ENCODE measurements at regions not wholly inside any gene's neighbourhood (a gene's known extent, or its start where the extent isn't known, plus 50 kb on each side); places are given as distances from the start of the nearest gene placed in this dataset.

DNA sequence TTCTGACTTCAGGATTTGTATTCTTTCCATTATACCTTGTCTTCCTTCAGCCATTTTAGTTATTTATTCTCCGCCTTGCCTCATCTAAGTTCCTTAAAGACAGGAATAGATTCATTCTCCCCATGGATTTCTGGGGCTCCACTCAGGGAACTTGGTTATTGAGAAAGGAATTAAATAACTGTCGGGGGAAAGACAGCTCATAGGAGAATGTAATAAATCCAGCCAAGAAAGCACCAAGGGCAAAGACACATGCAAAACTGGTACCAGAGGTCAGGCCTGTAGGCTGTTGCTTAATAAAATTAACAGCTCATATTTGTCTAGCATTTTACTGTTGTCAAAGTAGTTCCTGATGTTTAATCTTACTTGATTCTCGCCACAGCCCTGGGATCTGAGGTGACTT lies 357.2 kb downstream of the TMEM38B start:
- no peak for DNase-seq (ENCODE audit: low read depth in 2 of 2)

DNA sequence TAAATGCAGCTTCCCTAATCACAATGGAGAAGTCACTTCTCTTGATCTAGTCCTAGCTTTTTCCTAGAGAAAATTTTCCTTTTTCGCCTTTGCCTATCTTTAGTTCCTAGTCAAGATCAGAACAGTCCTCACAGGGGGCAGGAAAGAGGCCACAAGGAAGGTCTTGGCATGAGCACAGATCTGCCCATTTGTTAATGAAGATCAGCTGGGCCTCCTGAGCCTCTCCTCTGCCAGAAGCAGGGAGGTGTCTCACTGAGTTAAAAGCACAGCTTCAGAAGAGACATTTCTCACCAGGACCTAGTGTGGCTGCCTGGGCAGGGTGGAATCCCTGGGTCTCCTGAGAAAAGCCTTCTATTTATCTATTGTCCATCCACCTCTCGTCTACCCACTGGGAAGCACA lies 357.8 kb downstream of the TMEM38B start:
- DNase-seq (ENCODE audit: low read depth in 2 of 2), result no peak

DNA sequence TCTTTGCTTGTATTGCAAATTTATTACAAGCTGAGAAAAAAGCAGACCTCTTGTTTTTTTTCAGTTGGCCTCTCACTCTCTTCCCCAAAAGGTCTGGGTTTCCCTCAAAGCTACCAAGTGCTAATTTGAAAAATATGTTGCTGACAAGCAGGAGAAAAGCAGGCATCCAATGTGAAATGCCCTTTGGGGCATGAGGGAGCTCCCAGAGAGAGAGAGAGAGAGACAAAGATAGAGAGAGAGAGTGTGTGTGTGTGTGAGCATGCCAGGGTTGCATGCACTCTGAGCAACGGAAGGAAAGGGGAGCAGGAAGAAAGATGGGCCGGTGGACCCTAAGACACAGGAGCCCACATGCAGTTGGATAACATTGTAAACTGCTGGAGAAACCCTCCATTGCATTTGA lies 358.4 kb downstream of the TMEM38B start:
- no peak for DNase-seq (ENCODE audit: low read depth in 2 of 2)

DNA sequence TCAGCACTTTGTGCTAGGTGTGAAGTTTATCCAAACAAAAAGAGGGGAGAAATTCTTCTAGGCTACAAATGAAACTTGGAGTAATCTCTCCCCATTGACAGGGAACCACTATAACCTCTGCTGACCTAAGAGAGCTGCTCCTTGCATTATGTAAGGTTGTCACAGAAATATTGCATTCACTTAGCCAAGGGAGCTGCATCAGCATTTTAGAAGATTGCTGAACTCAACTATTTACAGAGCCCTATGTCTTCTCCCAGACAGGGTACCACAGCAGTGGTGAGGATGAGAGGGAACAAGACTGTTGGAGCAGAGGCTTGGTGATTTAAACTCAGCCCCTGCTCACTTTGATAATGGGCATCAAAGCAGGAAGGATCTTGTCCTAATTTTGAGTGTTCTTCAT lies 362.0 kb downstream of the TMEM38B start:
- no peak for DNase-seq (ENCODE audit: low read depth in 2 of 2)

DNA sequence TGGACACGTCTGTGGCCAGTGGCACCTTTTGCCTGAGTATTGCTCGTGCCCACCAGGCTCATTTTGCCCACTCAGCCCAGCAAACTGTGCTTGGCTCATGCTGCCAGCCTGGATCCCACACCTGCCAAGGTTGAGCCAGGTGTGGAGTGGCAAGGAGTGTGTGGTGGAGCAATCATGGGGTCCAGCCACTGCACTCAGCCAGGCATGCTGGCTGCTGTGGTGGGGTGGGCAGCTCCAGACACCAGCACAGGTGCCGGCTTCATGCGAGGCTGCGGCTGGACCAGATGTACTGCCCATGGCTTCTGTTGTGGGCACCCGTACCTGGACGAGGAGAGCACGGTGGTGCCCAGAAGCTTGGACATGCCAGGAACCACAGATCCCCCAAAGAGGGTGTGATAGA lies 364.1 kb downstream of the TMEM38B start:
- DNase-seq (ENCODE audit: low read depth in 2 of 2), result no peak

DNA sequence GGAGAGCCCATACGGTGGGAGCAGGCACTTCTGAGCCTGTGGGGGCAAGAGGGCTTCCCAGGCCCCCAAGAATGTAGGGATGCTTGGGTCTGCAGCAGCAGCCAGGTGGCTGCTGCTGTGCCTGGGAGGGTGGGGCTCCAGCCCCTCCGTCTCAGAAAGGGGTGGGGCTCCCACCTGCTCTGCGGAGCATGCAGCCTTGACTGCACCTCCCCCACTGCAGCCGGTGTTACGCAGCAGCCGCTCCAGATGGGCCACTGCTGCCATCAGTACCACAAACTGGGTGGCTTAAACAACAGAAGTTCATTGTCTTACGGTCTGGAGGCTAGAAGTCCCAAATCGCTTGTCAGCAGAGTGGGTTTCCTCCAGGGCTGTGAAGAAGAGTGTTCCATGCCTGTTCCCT lies 365.5 kb downstream of the TMEM38B start:
- no peak for DNase-seq (ENCODE audit: low read depth in 2 of 2)

DNA sequence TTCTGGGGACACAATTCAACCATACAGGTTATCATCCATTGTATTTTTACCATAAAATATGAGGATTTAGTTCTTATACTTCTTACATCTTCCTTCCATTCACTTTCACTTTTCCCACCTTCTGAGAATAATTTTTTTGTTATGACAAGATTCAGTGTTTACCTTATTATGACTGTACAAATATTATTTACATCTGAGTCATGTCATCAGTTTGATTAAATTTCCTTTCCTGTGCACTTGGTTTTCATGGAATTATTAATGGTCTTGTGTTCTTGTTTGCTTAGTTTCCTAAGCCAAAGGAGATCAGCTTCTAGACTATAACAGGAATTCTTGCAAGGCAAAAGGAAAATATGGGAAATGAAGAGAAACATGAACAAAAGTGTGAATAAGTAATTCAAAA lies 366.5 kb downstream of the TMEM38B start:
- no peak for DNase-seq (ENCODE audit: low read depth in 2 of 2)

DNA sequence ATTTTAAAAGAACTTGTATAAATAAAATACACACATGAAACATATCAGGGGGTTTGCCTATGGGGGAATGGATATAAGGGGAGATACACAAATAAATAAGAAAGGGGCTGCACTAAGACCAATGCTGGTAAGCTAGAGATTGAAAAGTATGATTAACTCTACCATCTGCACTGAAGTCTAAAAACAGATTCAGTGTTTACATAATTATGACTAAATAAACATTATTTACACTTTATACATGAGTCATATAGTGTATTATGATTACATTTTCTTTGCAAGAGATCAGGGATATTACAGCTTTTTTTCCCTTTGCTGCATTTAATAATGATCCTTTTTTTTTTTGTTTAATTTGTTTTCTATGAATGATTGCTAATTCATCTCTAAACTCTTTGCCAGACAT lies 367.9 kb downstream of the TMEM38B start:
- DNase-seq (ENCODE audit: low read depth in 2 of 2), result no peak

DNA sequence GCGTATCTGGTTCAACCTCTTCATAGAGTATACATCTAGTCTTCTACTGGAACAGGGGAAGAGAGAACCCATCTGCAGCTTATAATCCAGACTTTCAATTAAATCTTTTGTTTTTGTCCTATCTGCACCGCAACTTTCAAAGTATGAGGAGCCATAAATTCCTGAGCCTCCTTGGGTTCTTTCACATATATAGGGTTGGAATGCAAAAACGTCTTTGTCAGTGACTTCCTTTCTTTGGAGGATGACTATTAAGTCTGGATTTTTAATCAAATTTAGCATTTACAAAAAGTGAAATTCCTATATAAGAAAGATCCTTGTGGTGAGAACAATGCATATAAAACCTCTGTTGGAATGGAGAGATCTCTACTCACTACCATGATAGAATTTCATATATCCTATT lies 370.8 kb downstream of the TMEM38B start:
- no peak for DNase-seq (ENCODE audit: low read depth in 2 of 2)

DNA sequence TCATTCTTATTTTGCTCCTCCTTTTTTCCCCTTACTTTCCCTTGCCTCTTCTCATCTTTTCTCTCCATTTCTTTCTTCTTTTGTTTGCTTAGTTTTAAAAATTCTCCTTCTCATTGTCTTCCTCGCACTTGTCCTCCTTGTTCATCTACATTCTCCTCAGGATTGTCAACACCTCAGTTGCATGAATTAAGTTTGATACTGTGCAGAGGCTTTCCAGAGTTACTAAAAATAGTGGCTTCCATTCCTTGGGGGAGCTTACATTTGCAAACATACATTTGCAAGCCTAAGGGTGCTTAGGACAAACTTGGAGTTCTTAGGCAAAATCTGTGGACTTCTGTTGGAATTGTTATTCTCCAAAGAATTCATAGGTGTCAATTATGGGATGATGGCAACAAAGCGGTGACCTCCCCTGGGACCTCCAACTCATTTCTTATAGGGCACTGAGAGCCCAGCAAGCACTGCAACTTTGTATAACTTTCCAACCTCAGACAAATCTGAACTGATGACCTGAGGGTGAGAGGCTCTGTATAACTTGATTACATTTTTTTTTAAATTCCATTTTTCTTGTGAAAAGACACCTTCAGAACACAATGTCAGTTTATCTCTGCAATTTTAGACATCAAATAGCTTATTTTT lies 371.4 kb downstream of the TMEM38B start:
- DNase-seq (ENCODE audit: low read depth in 2 of 2), result no peak

DNA sequence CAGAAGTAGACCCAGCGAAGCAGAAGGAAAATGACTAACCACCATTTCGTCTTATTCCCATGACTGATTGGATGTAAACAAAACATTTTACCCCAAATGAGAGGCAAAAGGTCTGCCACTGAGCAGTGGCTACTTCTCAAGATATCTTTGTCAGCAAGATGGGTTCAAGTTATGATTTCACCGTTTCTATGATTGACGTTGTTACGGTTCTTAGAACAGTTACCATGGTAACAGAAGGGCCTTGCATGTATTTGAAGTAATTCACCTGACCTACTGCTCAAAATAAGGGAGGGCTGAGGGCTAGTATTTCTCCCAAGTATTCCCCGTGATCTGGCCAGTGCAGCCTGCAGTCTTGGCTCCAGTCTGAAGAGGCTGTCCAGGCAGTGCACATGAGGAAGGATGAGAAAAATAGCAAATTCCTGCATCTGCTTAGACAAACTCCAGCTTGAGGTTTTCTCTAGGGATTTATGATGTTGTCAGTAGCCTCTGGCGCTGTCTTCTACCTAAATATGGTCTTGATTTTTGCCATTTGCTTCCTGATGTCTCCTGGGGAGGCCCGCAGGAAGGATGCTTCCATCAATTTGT lies 372.7 kb downstream of the TMEM38B start:
- DNase-seq (ENCODE audit: low read depth in 2 of 2), result no peak

DNA sequence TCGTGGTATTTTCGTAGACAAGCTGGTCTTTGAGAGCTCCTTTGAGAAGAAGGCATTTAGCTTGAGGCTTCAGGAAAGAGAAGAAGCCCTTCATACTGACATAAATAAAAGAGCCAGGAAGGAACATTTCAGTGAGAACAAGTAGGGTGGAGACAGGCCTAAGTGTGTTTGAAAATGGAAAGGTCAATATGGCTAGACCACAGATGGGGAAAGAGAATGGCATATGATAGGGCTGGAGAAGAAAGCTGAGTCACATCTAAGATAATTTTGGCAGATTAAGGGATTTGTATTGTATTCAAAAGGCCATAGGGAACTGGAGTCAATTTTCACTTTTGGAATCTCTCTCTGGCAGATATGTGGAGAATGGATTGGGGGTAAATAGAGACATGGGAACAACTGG lies 374.9 kb downstream of the TMEM38B start:
- DNase-seq (ENCODE audit: low read depth in 2 of 2), result no peak

DNA sequence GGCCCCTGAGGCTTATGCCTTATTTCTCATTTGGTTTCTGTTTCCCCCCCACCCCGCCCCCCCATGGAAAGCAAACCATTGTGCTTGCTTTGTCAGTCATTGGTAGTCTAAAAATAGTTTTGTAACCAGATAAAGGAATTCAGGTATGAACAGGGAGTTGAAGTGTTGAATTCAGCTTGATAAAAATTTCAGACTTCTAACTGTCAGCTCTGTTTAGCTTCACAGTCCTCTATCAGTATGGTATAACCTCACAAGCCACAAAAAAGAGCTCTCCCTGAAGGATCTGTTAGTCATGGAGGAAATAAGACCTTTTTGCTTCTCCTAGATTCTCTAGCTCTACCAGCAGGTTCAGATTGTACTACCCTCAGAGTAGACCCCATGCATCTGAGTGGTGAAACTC lies 378.1 kb downstream of the TMEM38B start:
- DNase-seq (ENCODE audit: low read depth in 2 of 2), result no peak

DNA sequence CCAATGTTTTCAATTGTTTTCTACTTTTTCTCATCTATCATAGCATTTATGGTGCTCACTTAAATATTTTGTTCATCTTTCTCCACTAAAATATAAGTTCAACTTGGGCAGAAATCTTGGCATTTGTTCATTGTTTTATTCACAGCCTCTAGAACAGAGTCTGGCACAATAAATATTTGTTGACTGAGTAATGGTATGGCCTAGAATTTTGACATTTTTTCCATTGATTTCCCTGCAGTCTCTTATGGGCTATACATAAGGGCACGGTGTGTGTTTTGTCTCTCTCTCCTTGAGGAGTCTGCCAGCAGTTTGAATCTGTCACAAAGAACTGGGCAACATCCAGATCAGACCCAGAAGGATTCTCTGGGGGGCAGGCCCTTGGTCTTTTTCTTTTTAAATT lies 379.7 kb downstream of the TMEM38B start:
- DNase-seq (ENCODE audit: low read depth in 2 of 2), result no peak

DNA sequence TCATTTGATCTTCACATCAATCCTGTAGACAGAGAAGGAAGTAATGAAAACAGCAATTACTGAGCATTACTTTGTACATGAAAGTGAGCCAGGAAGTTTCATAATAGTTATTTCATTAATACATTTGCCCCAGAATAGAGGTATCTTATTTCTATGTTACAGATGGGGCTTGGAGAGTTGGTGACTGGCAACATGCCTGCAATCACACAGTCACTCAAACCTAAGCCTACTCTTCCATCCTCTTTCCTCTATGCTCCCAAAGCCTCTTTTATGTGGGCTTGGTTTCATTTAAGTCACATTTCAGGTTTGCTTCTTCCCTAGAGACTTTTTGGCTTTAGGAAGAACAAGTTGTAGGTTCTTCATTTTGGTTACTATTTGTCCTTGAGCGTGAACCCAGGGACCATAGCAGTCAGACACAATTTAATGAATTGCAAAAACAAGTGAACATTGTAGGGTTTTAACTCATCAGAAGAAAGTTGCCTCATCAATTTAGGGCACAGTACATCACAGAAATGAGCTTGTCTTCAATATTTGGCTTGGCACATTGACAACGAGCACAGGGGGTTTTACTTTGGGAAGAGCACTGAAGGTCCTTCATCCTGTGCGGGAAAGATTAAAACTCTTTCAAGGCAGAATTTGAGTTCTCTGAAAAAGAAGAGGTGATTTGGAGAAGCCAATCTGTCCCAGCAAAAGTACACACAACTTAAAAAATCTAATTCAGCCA lies 381.1 kb downstream of the TMEM38B start:
- no peak for DNase-seq (ENCODE audit: low read depth in 2 of 2)

DNA sequence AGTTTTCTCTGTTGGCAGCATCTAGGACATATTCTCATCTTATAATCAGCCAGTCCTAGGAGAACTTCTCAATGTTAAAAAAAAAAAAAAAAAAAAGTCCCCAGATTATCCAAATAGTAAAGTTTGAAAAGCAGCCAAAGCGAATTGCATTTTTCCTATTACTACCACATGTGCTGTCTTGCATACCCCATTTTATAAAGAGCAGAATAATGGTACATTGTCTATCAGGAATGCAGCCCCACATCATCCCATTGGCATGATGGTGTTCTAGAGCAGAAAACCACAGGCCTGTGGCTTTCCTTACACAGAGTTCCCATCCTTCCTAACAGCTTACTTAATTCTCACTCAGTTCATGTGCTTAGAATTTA lies 381.6 kb downstream of the TMEM38B start:
- DNase-seq (ENCODE audit: low read depth in 2 of 2), result no peak

DNA sequence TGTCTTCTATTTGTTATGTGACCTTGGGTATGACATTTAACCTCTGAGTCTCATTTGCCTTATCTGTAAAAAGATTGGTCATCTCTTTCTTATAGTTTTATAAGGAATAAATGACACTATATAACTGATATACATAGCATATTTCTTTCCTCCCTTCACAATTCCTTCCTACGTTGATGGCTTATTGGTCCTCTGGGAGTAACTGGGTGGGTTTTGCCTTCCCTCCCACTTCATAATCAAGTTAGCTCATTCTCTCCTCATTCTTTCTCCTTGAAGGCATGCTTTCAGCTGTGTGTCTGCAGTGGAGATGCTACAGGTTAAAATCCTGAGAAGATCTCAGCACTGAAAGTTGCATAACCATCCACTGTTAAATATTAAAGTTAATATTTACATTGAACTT lies 382.4 kb downstream of the TMEM38B start:
- DNase-seq (ENCODE audit: low read depth in 2 of 2), result no peak

DNA sequence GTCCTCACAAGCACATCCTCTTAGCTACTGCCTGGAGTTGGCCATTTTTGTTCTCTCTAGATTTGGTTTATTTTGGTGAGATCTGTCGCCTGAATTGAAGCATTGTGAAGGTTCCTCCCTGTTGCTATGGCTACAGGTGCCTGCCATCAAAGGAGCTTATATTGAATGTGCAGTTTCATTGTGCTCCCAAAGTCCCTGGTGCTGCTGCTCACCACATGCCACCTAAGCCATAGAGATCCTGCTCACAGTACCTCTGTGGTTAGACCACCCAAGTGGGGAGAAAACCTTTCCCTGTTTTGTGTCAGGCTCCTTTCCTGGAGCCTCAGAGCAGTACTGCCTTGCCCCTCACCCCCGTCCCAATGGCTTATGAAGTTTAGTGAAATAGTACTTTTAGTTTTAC lies 383.4 kb downstream of the TMEM38B start:
- DNase-seq (ENCODE audit: low read depth in 2 of 2), result no peak

DNA sequence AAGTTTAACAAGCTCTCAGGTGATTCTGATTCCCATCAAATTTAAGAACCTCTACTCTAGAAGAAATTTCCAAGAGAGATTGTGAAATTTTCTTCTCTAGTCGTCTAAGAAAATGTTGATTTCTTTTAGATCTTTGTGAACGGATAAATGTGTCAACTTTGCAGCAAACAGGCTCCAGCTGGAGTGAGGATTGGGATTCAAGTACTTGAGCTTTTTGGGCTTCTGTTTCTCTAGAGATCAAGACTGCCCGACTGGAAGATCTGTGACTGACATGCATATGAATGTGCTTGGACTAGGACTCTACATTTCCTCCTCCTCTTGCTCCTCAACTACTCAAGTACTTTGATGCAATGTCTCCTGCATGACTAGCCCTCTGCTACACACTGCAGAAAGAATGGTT lies 388.3 kb downstream of the TMEM38B start:
- no peak for DNase-seq (ENCODE audit: low read depth in 2 of 2)

DNA sequence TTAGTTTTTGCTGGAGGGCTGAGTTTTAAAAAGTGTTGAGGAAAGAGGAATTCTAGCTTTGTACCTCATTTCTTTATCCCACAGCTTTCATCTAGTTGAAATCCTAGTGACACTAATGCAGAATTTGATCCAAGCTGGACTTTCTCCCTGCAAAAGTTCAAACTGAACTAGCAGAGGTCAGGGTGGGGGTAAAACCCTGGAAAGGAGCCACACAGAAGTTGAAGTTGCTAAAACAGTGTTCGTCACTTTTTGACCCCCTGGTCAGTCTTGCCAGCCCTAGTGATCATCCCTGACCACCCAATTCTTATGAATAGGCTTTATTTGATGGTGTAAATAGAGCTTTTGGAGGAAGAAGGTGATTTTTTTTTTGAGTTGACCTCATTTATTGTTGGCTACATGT lies 390.4 kb downstream of the TMEM38B start:
- no peak for DNase-seq (ENCODE audit: low read depth in 2 of 2)

DNA sequence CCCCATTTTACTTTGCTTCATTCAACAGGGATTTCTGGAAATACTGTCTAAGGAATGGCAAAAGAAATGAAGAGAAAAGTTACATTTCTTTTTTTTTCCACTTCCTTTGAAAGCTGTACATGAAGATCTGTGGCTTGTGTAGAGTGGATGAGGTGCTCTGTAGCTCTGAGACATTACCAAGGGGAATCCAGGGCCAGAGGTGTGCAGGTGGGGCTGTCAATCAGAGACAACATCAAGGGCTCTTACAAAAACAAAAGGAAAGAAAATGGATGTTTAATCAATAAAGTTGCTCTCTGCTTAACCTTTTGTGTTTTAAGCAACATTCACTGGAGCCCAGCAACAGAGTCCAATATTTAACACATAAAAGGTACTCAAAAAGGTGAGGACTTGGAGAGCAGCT lies 391.1 kb downstream of the TMEM38B start:
- no peak for DNase-seq (ENCODE audit: low read depth in 2 of 2)

DNA sequence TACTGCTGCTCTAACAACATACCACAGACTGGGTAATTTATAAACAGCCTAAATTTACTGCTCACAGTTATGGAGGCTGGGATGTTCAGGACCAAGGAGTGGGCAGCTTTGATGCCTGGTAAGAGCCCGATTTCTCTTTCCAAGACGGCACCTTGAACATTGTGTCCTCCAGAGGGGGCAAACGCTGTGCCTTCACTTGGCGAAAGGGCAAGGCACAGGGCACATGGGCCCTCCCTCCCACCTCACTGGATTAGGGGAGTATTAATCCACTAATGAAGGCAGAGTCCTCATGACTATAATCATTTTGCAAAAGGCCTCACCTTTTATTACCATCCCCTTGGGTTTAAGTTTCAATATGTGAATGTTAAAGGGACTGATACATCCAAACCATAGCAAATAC lies 397.7 kb downstream of the TMEM38B start:
- DNase-seq (ENCODE audit: low read depth in 2 of 2), result no peak

DNA sequence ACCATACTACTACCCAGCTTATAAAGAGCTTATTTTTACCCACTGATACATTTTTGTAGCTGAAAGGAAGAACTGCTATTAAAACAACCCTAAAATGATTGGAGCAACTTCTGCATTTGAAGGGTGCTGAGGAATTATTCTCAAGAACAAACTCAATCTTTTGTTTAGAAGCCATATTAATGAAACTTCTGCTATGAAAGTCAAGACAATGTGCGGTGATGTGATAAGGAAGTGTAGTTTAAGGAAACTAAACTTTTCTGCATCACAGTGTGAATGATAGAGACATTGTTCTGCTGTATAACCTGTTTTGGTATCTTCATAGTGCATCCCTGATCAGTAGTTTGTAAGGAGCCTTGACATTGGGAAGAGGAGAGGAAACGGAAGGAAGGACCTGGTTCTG lies 408.5 kb downstream of the TMEM38B start:
- DNase-seq (ENCODE audit: low read depth in 2 of 2), result no peak

DNA sequence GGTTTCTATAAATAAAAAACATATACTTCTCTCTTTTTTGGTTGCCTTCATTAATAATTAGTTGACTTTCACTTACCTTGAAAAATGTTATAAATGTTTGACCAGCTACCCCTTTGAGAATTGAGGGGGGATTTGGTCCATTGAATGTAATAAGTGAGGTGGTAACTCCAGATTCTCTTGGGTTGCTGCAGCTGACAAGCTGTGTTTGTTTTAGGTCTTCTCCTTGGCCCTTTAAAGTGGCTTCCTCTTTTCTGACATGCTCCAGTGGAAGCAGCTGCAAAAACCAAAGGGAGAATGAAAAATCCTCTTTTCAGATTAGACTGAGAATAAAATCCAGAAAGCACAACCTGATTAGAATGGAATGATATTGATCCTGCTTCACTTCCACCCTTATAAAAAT lies 410.5 kb downstream of the TMEM38B start:
- DNase-seq (ENCODE audit: low read depth in 2 of 2), result no peak
